GM12878 (cell line): ENCODE measurements at regions not wholly inside any gene's neighbourhood (a gene's known extent, or its start where the extent isn't known, plus 50 kb on each side); places are given as distances from the start of the nearest gene placed in this dataset.

Experiments
- ATAC-seq: fragments of 200-7000 bp; cut with Tn5 transposase; 3 replicates; pipeline ENCODE4 v1.9.1; 2020; ENCODE audit warnings: mild to moderate bottlenecking, moderate library complexity
- BruUV-seq: library from RNA; stranded (reverse); fragments of 400-500 nt; replicated peaks from 2 replicates; lab custom pipeline; 2021; lab: Mats Ljungman, UMichigan
- CTCF ChIA-PET: fragments of 300-600 bp; sonication (Branson Sonifier 250); formaldehyde crosslinking; extraction: SDS; loops from one replicate; lab custom pipeline; 2021; ENCODE audit warnings: inconsistent platforms; lab: Yijun Ruan, JAX
- POLR2A ChIA-PET: fragments of 350-600 bp; formaldehyde crosslinking; extraction: SDS; loops from one replicate; lab custom pipeline; 2021; ENCODE audit warnings: inconsistent platforms; lab: Charles Lee
- RAD21 ChIA-PET: fragments of 300-600 bp; sonication (Branson Sonifier 250); formaldehyde crosslinking; loops from one replicate; lab custom pipeline; 2023; ENCODE audit warnings: antibody characterized with exemption; ENCODE audit not compliant: unreplicated experiment; lab: Charles Lee
- SMC1A ChIA-PET: fragments of 300-600 bp; sonication (Branson Sonifier 250); formaldehyde crosslinking; loops from one replicate; lab custom pipeline; 2023; ENCODE audit not compliant: unreplicated experiment, uncharacterized antibody; lab: Charles Lee
- DNase-seq: peaks from one replicate; pipeline ENCODE4 v3.0.0-alpha.2; 2011; ENCODE audit warnings: low read depth, low spot score
- FAIRE-seq: peaks from 3 replicates; lab custom pipeline; 2011; peaks lifted over from hg19 to GRCh38; lab: Jason Lieb, UNC
- H2AFZ ChIP-seq: 2 replicates; pipeline ENCODE4 v1.6.0; 2011; ENCODE audit warnings: low read depth, low read length, control low read depth; ENCODE audit not compliant: control insufficient read depth
- H3K27ac ChIP-seq: 2 replicates; pipeline ENCODE4 v1.5.1; 2011; ENCODE audit warnings: control low read depth; ENCODE audit not compliant: control insufficient read depth, insufficient read depth
- H3K27me3 ChIP-seq, 2 experiments: replicated peaks in 1 of 2; 2 replicates each; pipeline versions ENCODE4 v1.6.0 to v1.6.1; 2011; ENCODE audit warnings: low read length in 1 of 2; ENCODE audit not compliant: control insufficient read depth in 2 of 2, insufficient read depth in 2 of 2
- H3K36me3 ChIP-seq, 2 experiments: 2 replicates each; pipeline ENCODE4 v1.5.1; 2011; ENCODE audit warnings: low read length in 1 of 2; ENCODE audit not compliant: control insufficient read depth in 2 of 2, insufficient read depth in 2 of 2
- H3K4me1 ChIP-seq: 2 replicates; pipeline ENCODE4 v1.6.1; 2011; ENCODE audit warnings: mild to moderate bottlenecking, low read length, moderate library complexity, mixed read lengths; ENCODE audit not compliant: control insufficient read depth, insufficient read depth
- H3K4me2 ChIP-seq: 2 replicates; pipeline ENCODE4 v1.6.0; 2011; ENCODE audit warnings: control low read depth; ENCODE audit not compliant: control insufficient read depth, insufficient read depth
- H3K4me3 ChIP-seq: fragments of 200-600 bp; sonication (generic); 2 replicates; pipeline ENCODE4 v1.5.1; 2016
- H3K79me2 ChIP-seq: 2 replicates; pipeline ENCODE4 v1.6.0; 2011; ENCODE audit warnings: low read length; ENCODE audit not compliant: control insufficient read depth, insufficient read depth
- H3K9ac ChIP-seq: 2 replicates; pipeline ENCODE4 v1.8.0; 2011; ENCODE audit warnings: low read length, control low read depth, mixed read lengths; ENCODE audit not compliant: control insufficient read depth, insufficient read depth
- H3K9me3 ChIP-seq: replicated peaks from 3 replicates; pipeline ENCODE4 v1.5.1; 2011; ENCODE audit warnings: mild to moderate bottlenecking, low read length; ENCODE audit not compliant: control insufficient read depth, insufficient read depth
- H4K20me1 ChIP-seq: 2 replicates; pipeline ENCODE4 v1.6.0; 2011; ENCODE audit not compliant: control insufficient read depth, insufficient read depth
- BHLHE40 ChIP-seq, 2 experiments: fragments of 450-650 bp in 1 of 2; IDR thresholded peaks; 2 replicates each; pipeline ENCODE4 v1.6.1; 2011 to 2017; ENCODE audit warnings: low read depth in 2 of 2, borderline replicate concordance in 1 of 2, improper control_type of control experiment in 1 of 2, low read length in 1 of 2, mild to moderate bottlenecking in 1 of 2
- CHD1 ChIP-seq: IDR thresholded peaks from 2 replicates; pipeline ENCODE4 v1.6.1; 2012; ENCODE audit warnings: low read depth, low read length, improper control_type of control experiment
- FOXK2 ChIP-seq: fragments of 450-650 bp; IDR thresholded peaks from 2 replicates; pipeline ENCODE4 v1.6.1; 2017; ENCODE audit warnings: mild to moderate bottlenecking, moderate library complexity
- IKZF2 ChIP-seq, 2 experiments: fragments of 450-650 bp; IDR thresholded peaks; 2 replicates each; pipeline ENCODE4 v1.6.1; 2017; ENCODE audit warnings: mild to moderate bottlenecking in 2 of 2, moderate library complexity in 2 of 2
- JUNB ChIP-seq: IDR thresholded peaks from 2 replicates; pipeline ENCODE4 v1.6.1; 2016; ENCODE audit warnings: antibody characterized with exemption, mild to moderate bottlenecking
- KAT2A ChIP-seq: conservative IDR thresholded peaks from 2 replicates; pipeline ENCODE4 v1.6.1; 2011; ENCODE audit warnings: low read depth, low read length; ENCODE audit not compliant: control insufficient read depth
- MTA3 ChIP-seq: IDR thresholded peaks from 2 replicates; pipeline ENCODE4 v1.6.1; 2012; ENCODE audit warnings: low read length, inconsistent platforms, borderline replicate concordance
- MYB ChIP-seq: fragments of 150-350 bp; IDR thresholded peaks from 2 replicates; pipeline ENCODE4 v1.6.1; 2014; ENCODE audit warnings: mild to moderate bottlenecking, low read depth, low read length, borderline replicate concordance
- NFYA ChIP-seq: IDR thresholded peaks from 2 replicates; pipeline ENCODE4 v1.6.1; 2011; ENCODE audit warnings: low read depth, mild to moderate bottlenecking, low read length, improper control_type of control experiment, borderline replicate concordance
- NFYB ChIP-seq: IDR thresholded peaks from 2 replicates; pipeline ENCODE4 v1.6.1; 2011; ENCODE audit warnings: low read depth, mild to moderate bottlenecking, low read length, improper control_type of control experiment, moderate library complexity; ENCODE audit not compliant: insufficient read depth
- POLR2AphosphoS2 ChIP-seq: IDR thresholded peaks from 2 replicates; pipeline ENCODE4 v1.6.1; 2011; ENCODE audit warnings: low read depth, mild to moderate bottlenecking, low read length, improper control_type of control experiment, moderate library complexity
- SMARCA5 ChIP-seq: fragments of 450-650 bp; IDR thresholded peaks from 2 replicates; pipeline ENCODE4 v1.6.1; 2017; ENCODE audit warnings: mild to moderate bottlenecking
- WGBS: methylation state at CpG from one replicate; pipeline ENCODE4 v1.1.6; 2016; ENCODE audit warnings: low lambda C conversion rate; ENCODE audit not compliant: insufficient replicate concordance, insufficient coverage; ENCODE audit errors: missing lambda C conversion rate; 5-methylcytosine and 5-hydroxymethylcytosine counted together
- in situ Hi-C: fragments of 300-500 bp; cut with MboI; formaldehyde crosslinking; loops from 9 replicates; pipeline ENCODE4 v1.14.3; 2018; ENCODE audit warnings: mixed read lengths
- intact Hi-C: fragments of 100-400 bp; cut with micrococcal nuclease; formaldehyde crosslinking; loops from one replicate; pipeline ENCODE4 v1.14.2; 2022; ENCODE audit not compliant: unreplicated experiment
- TF ChIP-seq, protein P1 (sequence below): fragments of 450-650 bp; IDR thresholded peaks from 2 replicates; pipeline ENCODE4 v1.6.1; 2017; ENCODE audit warnings: mild to moderate bottlenecking, moderate library complexity
- TF ChIP-seq, protein P2 (sequence below): fragments of 450-650 bp; IDR thresholded peaks from 2 replicates; pipeline ENCODE4 v1.6.1; 2018; ENCODE audit warnings: borderline replicate concordance, mild to moderate bottlenecking; ENCODE audit not compliant: partially characterized antibody
- TF ChIP-seq, protein P3 (sequence below): IDR thresholded peaks from 2 replicates; pipeline ENCODE4 v1.6.1; 2012; ENCODE audit warnings: mild to moderate bottlenecking, low read depth, low read length

DNA sequence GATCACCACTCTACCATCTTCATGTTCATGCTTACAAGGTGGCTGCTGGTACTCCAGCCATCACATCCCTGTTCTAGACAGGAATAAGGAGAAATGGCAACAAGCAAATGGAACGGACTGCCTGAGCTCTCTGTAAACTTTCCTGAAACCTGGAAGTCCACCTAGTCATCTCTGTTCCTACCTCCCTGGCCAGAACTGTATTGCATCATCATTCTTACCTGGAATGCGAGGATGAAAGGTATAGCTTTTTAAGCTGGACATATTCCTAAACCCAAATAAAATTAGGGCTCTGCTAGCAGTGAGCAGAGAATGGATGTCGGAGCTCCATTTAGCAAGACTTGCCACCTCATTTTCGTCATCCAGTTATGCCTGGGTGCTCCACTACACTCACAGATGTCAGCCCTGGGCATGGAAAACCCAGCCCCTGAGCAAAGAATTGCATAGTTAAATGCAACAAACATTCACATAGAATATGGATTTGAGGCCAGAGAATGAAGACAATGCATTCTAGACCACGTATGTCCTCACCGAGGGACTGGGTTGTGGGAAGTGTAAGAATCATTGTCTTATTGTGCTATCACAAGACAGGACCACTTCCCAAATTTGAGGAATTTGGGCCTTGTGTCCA is 214.3 kb upstream of the CDYL start:
- no peak for FAIRE-seq
- no peak overlapping the region for H3K27ac ChIP-seq
- H3K79me2 ChIP-seq, result no peaks in the 10 kb centered on the region
- POLR2A ChIA-PET, result no interaction called here
- no peaks in the 10 kb centered on the region for H3K9me3 ChIP-seq
- H3K9ac ChIP-seq, result no peak overlapping the region
- no peak for ATAC-seq
- H3K4me3 ChIP-seq, result no peak overlapping the region
- in situ Hi-C loops, result no loop called here
- DNase-seq, result no peak
- SMC1A ChIA-PET, result no interaction called here
- no peak overlapping the region for H2AFZ ChIP-seq
- WGBS, result 23% methylated on average over 6 of the region's 6 CpGs
- no peak overlapping the region for H3K4me2 ChIP-seq
- no peaks in the 10 kb centered on the region for H3K4me1 ChIP-seq
- intact Hi-C loops, result no loop called here
- peaks cover 0 to 3% of the 10 kb centered on the region in 2 experiments; a peak in 1 of 4 replicates for H3K27me3 ChIP-seq
- no peaks in the 10 kb centered on the region for H4K20me1 ChIP-seq
- RAD21 ChIA-PET, result no interaction called here
- no TSS peak for BruUV-seq
- H3K36me3 ChIP-seq, result no peaks in the 10 kb centered on the region
- CTCF ChIA-PET, result no interaction called here
- TF ChIP-seq POLR2AphosphoS2, result no peak
- TF ChIP-seq MYB, result no peak
- TF ChIP-seq, protein P1, sequence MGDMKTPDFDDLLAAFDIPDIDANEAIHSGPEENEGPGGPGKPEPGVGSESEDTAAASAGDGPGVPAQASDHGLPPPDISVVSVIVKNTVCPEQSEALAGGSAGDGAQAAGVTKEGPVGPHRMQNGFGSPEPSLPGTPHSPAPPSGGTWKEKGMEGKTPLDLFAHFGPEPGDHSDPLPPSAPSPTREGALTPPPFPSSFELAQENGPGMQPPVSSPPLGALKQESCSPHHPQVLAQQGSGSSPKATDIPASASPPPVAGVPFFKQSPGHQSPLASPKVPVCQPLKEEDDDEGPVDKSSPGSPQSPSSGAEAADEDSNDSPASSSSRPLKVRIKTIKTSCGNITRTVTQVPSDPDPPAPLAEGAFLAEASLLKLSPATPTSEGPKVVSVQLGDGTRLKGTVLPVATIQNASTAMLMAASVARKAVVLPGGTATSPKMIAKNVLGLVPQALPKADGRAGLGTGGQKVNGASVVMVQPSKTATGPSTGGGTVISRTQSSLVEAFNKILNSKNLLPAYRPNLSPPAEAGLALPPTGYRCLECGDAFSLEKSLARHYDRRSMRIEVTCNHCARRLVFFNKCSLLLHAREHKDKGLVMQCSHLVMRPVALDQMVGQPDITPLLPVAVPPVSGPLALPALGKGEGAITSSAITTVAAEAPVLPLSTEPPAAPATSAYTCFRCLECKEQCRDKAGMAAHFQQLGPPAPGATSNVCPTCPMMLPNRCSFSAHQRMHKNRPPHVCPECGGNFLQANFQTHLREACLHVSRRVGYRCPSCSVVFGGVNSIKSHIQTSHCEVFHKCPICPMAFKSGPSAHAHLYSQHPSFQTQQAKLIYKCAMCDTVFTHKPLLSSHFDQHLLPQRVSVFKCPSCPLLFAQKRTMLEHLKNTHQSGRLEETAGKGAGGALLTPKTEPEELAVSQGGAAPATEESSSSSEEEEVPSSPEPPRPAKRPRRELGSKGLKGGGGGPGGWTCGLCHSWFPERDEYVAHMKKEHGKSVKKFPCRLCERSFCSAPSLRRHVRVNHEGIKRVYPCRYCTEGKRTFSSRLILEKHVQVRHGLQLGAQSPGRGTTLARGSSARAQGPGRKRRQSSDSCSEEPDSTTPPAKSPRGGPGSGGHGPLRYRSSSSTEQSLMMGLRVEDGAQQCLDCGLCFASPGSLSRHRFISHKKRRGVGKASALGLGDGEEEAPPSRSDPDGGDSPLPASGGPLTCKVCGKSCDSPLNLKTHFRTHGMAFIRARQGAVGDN, result no peak
- TF ChIP-seq, protein P2, sequence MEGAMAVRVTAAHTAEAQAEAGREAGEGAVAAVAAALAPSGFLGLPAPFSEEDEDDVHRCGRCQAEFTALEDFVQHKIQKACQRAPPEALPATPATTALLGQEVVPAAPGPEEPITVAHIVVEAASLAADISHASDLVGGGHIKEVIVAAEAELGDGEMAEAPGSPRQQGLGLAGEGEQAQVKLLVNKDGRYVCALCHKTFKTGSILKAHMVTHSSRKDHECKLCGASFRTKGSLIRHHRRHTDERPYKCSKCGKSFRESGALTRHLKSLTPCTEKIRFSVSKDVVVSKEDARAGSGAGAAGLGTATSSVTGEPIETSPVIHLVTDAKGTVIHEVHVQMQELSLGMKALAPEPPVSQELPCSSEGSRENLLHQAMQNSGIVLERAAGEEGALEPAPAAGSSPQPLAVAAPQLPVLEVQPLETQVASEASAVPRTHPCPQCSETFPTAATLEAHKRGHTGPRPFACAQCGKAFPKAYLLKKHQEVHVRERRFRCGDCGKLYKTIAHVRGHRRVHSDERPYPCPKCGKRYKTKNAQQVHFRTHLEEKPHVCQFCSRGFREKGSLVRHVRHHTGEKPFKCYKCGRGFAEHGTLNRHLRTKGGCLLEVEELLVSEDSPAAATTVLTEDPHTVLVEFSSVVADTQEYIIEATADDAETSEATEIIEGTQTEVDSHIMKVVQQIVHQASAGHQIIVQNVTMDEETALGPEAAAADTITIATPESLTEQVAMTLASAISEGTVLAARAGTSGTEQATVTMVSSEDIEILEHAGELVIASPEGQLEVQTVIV, result no peak
- no peak for TF ChIP-seq NFYB
- no peak for TF ChIP-seq CHD1
- TF ChIP-seq FOXK2, result no peak
- no peak for TF ChIP-seq JUNB
- TF ChIP-seq NFYA, result no peak
- no peak for TF ChIP-seq BHLHE40 (IDR thresholded peaks at IDR 0.05; ENCODE audit: borderline replicate concordance in 1 of 2, low read depth in 2 of 2, low read length in 1 of 2)
- no peak for TF ChIP-seq KAT2A
- TF ChIP-seq MTA3, result no peak
- no peak for TF ChIP-seq IKZF2 (IDR thresholded peaks at IDR 0.05)
- TF ChIP-seq, protein P3, sequence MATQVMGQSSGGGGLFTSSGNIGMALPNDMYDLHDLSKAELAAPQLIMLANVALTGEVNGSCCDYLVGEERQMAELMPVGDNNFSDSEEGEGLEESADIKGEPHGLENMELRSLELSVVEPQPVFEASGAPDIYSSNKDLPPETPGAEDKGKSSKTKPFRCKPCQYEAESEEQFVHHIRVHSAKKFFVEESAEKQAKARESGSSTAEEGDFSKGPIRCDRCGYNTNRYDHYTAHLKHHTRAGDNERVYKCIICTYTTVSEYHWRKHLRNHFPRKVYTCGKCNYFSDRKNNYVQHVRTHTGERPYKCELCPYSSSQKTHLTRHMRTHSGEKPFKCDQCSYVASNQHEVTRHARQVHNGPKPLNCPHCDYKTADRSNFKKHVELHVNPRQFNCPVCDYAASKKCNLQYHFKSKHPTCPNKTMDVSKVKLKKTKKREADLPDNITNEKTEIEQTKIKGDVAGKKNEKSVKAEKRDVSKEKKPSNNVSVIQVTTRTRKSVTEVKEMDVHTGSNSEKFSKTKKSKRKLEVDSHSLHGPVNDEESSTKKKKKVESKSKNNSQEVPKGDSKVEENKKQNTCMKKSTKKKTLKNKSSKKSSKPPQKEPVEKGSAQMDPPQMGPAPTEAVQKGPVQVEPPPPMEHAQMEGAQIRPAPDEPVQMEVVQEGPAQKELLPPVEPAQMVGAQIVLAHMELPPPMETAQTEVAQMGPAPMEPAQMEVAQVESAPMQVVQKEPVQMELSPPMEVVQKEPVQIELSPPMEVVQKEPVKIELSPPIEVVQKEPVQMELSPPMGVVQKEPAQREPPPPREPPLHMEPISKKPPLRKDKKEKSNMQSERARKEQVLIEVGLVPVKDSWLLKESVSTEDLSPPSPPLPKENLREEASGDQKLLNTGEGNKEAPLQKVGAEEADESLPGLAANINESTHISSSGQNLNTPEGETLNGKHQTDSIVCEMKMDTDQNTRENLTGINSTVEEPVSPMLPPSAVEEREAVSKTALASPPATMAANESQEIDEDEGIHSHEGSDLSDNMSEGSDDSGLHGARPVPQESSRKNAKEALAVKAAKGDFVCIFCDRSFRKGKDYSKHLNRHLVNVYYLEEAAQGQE, result no peak
- no peak for TF ChIP-seq SMARCA5
